ENCODE measurements at regions not wholly inside any gene's neighbourhood (a gene's known extent, or its start where the extent isn't known, plus 50 kb on each side); places are given as distances from the start of the nearest gene placed in this dataset.
"Not testable (repeated sequence)": the region's sequence is repeated elsewhere in the genome, so short reads cannot be mapped to it uniquely, and the experiment has no call there.

DNA sequence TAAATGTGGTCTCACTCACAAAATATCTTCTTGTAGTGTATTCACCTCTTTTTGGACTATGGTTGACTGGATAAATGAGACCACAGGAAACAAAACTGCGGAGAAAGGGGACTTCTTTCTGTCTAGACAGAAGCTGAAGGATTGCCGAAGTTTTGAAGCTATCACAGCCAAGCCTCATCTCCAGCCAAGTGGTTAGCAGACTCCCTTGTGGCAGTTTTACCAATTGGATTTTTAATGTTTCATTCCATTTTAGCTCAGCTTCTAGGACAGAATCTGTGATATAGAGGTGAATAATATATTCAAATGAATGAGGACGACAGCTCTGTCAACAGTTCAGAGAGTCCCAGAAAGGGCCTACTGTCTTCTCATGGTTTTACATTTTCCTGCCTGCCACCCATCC is 215.7 kb upstream of the ZNF608 start:
- TF ChIP-seq, protein P1, sequence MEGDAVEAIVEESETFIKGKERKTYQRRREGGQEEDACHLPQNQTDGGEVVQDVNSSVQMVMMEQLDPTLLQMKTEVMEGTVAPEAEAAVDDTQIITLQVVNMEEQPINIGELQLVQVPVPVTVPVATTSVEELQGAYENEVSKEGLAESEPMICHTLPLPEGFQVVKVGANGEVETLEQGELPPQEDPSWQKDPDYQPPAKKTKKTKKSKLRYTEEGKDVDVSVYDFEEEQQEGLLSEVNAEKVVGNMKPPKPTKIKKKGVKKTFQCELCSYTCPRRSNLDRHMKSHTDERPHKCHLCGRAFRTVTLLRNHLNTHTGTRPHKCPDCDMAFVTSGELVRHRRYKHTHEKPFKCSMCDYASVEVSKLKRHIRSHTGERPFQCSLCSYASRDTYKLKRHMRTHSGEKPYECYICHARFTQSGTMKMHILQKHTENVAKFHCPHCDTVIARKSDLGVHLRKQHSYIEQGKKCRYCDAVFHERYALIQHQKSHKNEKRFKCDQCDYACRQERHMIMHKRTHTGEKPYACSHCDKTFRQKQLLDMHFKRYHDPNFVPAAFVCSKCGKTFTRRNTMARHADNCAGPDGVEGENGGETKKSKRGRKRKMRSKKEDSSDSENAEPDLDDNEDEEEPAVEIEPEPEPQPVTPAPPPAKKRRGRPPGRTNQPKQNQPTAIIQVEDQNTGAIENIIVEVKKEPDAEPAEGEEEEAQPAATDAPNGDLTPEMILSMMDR (IDR thresholded peaks at IDR 0.05; ENCODE audit: insufficient read depth, low read length), result no peak
- no peak overlapping the region for H3K4me3 ChIP-seq (ENCODE audit: low read depth, low read length)
- DNase-seq (ENCODE audit: low read depth), result no peak

GRCh38 chr5:124962735-124963134 is 216.3 kb upstream of the ZNF608 start:
- DNase-seq (ENCODE audit: low read depth), result no peak
- TF ChIP-seq, protein P1 (IDR thresholded peaks at IDR 0.05; ENCODE audit: insufficient read depth, low read length), result no peak
- H3K4me3 ChIP-seq (ENCODE audit: low read depth, low read length), result no peak overlapping the region

DNA sequence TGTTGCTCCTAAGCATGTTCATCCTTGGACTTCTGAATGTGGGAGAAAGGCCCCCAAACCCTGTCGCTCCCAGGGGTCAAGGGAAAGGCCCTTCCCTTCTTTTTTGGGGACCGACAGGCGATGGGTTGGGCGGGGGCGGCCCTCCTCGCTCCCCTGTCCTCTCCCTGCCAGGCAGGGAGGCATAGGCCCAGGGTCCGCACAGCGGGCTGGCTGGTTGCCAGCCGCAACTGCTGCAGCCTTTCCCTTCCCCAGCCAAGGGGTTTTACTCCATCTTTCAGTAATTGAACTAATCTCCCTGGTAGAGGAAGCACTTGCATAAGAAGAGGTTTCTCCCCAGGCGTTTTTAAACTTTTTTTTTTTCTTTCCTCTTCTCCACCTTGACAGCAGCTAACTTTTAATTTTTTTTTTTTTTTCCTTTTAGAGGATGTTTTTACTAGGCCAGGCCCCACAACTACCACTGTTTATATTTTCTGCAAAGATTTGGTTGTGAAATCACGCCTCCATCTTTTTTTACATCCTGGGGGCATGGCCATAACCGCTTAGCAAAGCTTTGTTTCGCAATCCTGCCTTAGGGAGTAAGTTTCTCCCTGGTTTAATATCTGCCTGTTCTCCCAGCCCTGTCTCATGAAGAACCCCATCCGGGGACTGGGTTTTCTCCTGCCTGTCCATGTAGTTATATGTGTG is 216.9 kb upstream of the ZNF608 start:
- TF ChIP-seq, protein P1 (IDR thresholded peaks at IDR 0.05; ENCODE audit: insufficient read depth, low read length), result no peak
- DNase-seq (ENCODE audit: low read depth), result peak; percentile 61
- no peak overlapping the region for H3K4me3 ChIP-seq (ENCODE audit: low read depth, low read length)

- not testable (repeated sequence) for DNase-seq (ENCODE audit: low read depth); H3K4me3 ChIP-seq (ENCODE audit: low read depth, low read length)
Measured at GRCh38 chr5:124966741-124967140, 220.3 kb upstream of the ZNF608 start.

DNA sequence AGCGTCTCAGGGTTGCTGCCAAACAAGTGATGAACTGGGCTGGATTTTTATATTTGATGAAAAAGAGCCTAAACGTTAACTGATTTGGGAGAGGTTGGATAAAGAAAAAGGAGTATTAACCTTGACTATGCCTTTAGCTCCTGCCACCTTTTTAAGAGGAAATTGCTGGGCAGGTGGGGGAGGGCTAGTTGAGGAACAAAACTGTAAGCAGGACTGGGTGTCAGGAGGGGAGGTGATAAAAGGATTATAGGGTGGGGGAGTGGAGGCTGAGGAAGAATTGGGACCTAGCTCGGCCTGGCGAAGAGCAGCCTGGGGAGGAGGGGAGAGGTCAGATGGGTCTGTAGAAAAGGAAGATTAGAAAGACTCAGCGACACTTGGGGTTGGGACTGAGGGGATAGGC is 223.9 kb upstream of the ZNF608 start:
- DNase-seq (ENCODE audit: low read depth); H3K4me3 ChIP-seq (ENCODE audit: low read depth, low read length): not testable (repeated sequence)

DNA sequence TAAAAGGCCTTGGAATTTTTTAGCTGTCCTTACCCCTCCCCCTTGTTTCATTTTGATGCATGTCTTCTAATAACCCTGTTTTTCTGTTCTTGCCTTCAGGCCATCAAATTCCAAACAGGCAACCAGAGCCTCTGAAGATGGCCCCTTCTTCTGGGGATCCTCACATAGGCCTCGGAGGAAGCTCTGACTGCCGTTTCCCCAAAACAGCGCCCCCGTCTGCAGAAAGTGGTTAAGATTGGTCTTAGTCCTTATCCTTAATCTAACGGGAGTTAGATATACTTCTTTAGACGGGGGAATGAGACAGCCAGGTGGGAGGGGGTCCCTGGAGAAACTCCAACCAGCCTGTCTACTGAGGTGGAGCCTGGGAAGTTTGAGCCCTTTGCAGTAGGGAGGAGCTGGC is 226.3 kb upstream of the ZNF608 start:
- TF ChIP-seq, protein P1 (IDR thresholded peaks at IDR 0.05; ENCODE audit: insufficient read depth, low read length), result no peak
- DNase-seq (ENCODE audit: low read depth), result no peak
- H3K4me3 ChIP-seq (ENCODE audit: low read depth, low read length), result no peak overlapping the region

GRCh38 chr5:124973661-124974060 is 227.2 kb upstream of the ZNF608 start:
- DNase-seq (ENCODE audit: low read depth), result no peak
- TF ChIP-seq, protein P1 (IDR thresholded peaks at IDR 0.05; ENCODE audit: insufficient read depth, low read length), result no peak
- H3K4me3 ChIP-seq (ENCODE audit: low read depth, low read length), result no peak overlapping the region

DNA sequence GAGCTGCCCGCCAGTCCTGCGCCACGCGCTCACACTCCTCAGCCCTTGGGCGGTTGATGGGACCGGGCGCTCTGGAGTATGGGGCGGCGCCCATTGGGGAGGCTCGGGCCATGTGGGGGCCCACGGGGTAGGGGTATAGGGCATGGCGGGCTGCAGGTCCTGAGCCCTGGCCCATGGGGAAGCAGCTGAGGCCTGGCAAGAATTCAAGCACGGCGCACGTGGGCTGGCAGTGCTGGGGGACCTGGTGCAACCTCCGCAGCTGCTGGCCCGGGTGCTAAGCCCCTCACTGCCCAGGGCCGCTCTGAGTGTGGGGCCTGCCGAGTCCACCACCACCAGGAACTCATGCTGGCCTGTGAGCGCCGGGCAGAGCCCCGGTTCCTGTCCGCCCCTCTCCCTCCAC is 229.6 kb upstream of the ZNF608 start:
- TF ChIP-seq, protein P1 (IDR thresholded peaks at IDR 0.05; ENCODE audit: insufficient read depth, low read length), result no peak
- DNase-seq (ENCODE audit: low read depth), result no peak
- no peak overlapping the region for H3K4me3 ChIP-seq (ENCODE audit: low read depth, low read length)
